GM19035 (cell line): ENCODE measurements at regions not wholly inside any gene's neighbourhood (a gene's known extent, or its start where the extent isn't known, plus 50 kb on each side); places are given as distances from the start of the nearest gene placed in this dataset.
"Not testable (repeated sequence)": the region's sequence is repeated elsewhere in the genome, so short reads cannot be mapped to it uniquely, and the experiment has no call there.

Experiments used
- ATAC-seq: cut with Tn5 transposase; IDR thresholded peaks from one replicate; pipeline ENCODE4 v1.9.1; 2021; ENCODE audit not compliant: unreplicated experiment

GRCh38 chr3:26480377-26480776 lies 142.2 kb upstream of the LRRC3B start:
- ATAC-seq: no peak

GRCh38 chr3:26484140-26484539 lies 138.4 kb upstream of the LRRC3B start:
- no peak for ATAC-seq

- no peak for ATAC-seq
These were observed 124.3 kb upstream of the LRRC3B start for GRCh38 chr3:26498271-26498670.

DNA sequence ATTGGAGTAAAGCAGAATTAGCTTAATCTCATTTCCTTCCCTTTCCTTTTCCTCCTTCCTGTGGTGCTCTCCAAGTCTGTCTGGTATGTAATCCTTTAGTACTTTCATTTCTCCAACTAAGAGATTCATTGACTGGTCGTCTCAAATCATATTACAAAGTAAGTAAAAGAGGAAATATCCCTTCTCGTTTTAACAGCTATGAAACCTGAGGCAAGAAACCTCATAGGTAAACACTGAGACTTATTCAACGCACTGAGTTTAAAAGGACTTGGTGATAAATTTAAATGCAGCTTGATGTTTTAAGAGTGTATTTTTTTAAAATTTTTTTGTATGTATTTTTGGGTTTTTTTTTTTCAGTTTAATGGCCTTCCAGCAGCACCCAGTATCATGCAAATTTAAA lies 117.2 kb upstream of the LRRC3B start:
- ATAC-seq: no peak

- not testable (repeated sequence) for ATAC-seq
These were observed 108.0 kb upstream of the LRRC3B start for GRCh38 chr3:26514445-26515029.

DNA sequence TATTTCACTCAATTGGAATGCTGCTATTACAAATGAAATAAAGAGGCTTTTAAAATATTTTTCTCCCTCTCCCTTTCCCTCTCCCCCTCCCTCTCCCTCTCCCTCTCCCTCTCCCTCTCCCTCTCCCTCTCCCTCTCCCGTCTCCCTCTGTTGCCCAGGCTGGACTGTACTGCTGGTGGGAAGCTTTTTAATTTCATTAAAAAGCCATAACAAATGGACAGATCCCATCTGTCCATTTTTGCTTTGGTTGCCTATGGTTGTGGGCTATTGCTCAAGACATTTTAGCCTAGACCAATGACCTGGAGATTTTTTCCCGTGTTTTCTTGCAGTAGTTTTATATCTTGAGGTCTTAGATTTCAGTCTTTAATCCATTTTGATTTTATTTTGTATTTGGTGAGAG lies 107.2 kb upstream of the LRRC3B start:
- ATAC-seq: no peak

GRCh38 chr3:26521261-26521660 lies 101.3 kb upstream of the LRRC3B start:
- ATAC-seq: no peak

- no peak for ATAC-seq
These were observed 99.7 kb upstream of the LRRC3B start for GRCh38 chr3:26522919-26523318.

GRCh38 chr3:26525013-26525412 lies 97.6 kb upstream of the LRRC3B start:
- ATAC-seq: no peak

DNA sequence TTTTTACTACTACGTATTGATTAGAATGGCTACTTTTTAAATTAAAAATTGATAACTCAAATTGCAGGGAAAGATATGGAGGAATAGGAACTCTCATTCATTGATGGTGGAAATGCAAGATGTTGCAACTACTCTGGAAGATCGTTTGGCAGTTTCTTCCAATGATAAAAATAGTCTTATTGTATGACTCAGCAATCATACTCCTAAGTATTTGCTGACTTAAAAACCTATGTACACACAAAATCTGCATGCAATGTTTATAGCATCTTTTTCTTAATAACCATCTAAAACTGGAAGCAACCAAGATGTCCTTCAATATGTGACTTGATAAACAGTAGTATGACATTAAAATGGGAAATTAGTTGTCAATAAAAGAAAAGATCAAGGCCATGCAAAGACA lies 87.4 kb upstream of the LRRC3B start:
- ATAC-seq: no peak

GRCh38 chr3:26536955-26537354 lies 85.6 kb upstream of the LRRC3B start:
- ATAC-seq: no peak

- no peak for ATAC-seq
These were observed 72.2 kb upstream of the LRRC3B start for GRCh38 chr3:26550413-26550812.

- ATAC-seq: no peak
These were observed 65.9 kb upstream of the LRRC3B start for GRCh38 chr3:26556637-26557036.

DNA sequence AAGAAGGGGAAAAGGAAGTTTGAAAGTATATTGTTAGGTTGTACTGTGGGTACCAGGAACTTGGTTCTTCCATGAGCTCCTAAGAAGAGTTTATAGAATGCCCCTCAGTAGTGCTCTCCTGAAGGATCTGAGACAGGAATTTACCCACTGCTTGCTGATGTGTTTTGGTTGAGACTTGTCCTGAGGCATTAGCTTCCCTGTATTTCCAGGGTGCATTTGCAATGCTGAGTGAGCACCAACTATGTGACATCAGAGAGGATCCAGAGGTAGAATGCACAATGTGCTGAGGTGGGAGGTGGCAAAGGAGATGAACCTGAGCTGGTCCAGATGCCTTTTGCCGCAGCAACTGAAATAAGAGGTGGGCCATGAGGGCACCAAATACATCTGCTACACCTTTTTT lies 64.3 kb upstream of the LRRC3B start:
- ATAC-seq: no peak

- no peak for ATAC-seq
These were observed 63.3 kb upstream of the LRRC3B start for GRCh38 chr3:26559227-26559626.

GRCh38 chr3:26560081-26560480 lies 62.5 kb upstream of the LRRC3B start:
- no peak for ATAC-seq

GRCh38 chr3:26562021-26562768 lies 60.4 kb upstream of the LRRC3B start:
- no peak for ATAC-seq
